ENCODE measurements at regions not wholly inside any gene's neighbourhood (a gene's known extent, or its start where the extent isn't known, plus 50 kb on each side); places are given as distances from the start of the nearest gene placed in this dataset.

DNA sequence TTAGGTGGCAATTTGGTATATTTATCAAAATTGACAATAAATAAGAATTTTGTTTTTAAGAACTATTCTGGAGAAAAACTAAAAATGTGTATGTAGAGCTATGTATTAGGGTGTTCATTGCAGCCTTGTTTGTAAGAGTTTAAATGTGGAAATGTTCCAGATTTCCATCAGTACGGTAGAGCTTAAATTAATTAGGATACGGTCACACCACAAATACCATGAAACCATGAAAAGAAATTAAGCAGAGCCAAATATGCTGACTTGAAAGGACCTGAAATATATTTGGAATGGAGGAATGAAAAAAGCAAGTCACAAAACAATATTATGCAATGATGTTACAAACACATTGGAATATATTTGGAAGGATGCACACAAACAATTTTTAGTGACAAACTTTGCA is 64.6 kb downstream of the ACTBL2 start:
- Histone ChIP-seq H3K27me3 (no peaks in the 10 kb centered on the region), H3K4me3 (no peak overlapping the region), H3K27ac (replicated peaks in 1 of 4) (no peak overlapping the region), H3K4me1 (no peaks in the 10 kb centered on the region), H3K36me3 (no peaks in the 10 kb centered on the region), H3K9me3 (no peaks in the 10 kb centered on the region)
- 89% methylated on average over 2 of the region's 2 CpGs for WGBS
- DNase-seq (ENCODE audit: extremely low spot score): no peak
- no peak for TF ChIP-seq POLR2A (IDR thresholded peaks at IDR 0.05; ENCODE audit: low read depth)
- TF ChIP-seq EP300 (IDR thresholded peaks at IDR 0.05): no peak
- no peak for TF ChIP-seq CTCF (IDR thresholded peaks at IDR 0.05)
- no peak for TF ChIP-seq POLR2AphosphoS5 (IDR thresholded peaks at IDR 0.05)
- intact Hi-C loops (cut with DNase I): no loop called here

DNA sequence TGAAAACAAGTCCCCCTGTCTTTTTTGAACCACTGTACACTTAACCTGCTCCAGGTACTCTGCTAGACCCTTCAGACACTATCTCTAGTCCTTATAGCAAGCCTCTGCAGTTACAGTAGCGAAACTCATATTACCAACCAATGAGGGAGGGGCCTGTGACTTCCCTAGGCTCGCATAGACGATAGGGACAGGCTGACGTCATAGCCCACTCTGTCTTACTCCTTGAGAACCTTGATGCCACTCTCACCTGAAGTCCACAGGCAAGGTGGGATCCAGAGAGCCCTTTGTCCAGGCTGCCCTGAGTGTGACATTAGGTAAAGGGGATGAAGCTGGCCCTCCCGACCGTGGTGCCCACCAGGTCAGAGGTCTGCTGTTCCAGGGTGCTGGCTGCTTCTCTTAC is 65.3 kb downstream of the ACTBL2 start:
- Histone ChIP-seq H3K4me1 (peaks cover 0 to 1% (median 0%) of the 10 kb centered on the region in 4 donors), H3K27me3 (no peaks in the 10 kb centered on the region), H3K9me3 (no peaks in the 10 kb centered on the region), H3K27ac (replicated peaks in 1 of 4) (no peak overlapping the region), H3K4me3 (no peak overlapping the region), H3K36me3 (no peaks in the 10 kb centered on the region)
- TF ChIP-seq EP300 (IDR thresholded peaks at IDR 0.05) (no peak), CTCF (IDR thresholded peaks at IDR 0.05) (no peak), POLR2AphosphoS5 (IDR thresholded peaks at IDR 0.05) (no peak), POLR2A (IDR thresholded peaks at IDR 0.05; ENCODE audit: low read depth) (no peak)
- intact Hi-C loops (cut with DNase I): no loop called here
- no peak for DNase-seq (ENCODE audit: extremely low spot score)
- WGBS: 87% methylated on average over 6 of the region's 6 CpGs

- no peak for DNase-seq (ENCODE audit: extremely low spot score)
- no peaks in the 10 kb centered on the region for H3K9me3 ChIP-seq
- no peaks in the 10 kb centered on the region for H3K36me3 ChIP-seq
- intact Hi-C loops (cut with DNase I): no loop called here
- 59% methylated on average over 4 of the region's 4 CpGs for WGBS
- peaks cover 0 to 9% (median under 1%) of the 10 kb centered on the region in 4 donors for H3K4me1 ChIP-seq
- no peak for TF ChIP-seq EP300 (IDR thresholded peaks at IDR 0.05)
- no peak for TF ChIP-seq POLR2AphosphoS5 (IDR thresholded peaks at IDR 0.05)
- no peak for TF ChIP-seq POLR2A (IDR thresholded peaks at IDR 0.05; ENCODE audit: low read depth)
- TF ChIP-seq CTCF (IDR thresholded peaks at IDR 0.05): no peak
- no peaks in the 10 kb centered on the region for H3K27me3 ChIP-seq
- H3K4me3 ChIP-seq: no peak overlapping the region
- no peak overlapping the region for H3K27ac ChIP-seq (replicated peaks in 1 of 4)
Observed at GRCh38 chr5:57416278-57416994, 66.2 kb downstream of the ACTBL2 start.

DNA sequence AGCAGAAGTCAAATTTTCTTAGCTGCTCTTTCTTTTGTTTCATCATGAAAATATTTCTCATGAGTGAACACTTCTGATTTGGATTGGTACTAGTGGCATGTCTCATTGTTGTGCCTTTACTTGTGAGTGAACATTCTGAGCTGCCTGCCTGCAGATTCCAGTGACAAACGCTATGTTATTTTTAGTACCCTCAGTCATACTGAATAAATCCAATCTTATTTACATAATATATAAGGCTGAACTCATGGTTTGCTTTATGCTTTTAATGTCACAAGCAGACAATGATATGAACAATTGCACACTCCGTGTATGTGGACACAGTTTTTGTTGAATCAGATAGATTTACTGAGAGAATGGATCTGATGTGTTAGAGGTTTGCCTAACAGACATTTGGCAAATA is 67.8 kb downstream of the ACTBL2 start:
- H3K4me1 ChIP-seq: peaks cover 0 to 23% (median 9%) of the 10 kb centered on the region in 4 donors
- WGBS: 76% methylated on average over 2 of the region's 2 CpGs
- no peak for DNase-seq (ENCODE audit: extremely low spot score)
- no peak overlapping the region for H3K27ac ChIP-seq (replicated peaks in 1 of 4)
- H3K4me3 ChIP-seq: no peak overlapping the region
- intact Hi-C loops (cut with DNase I): no loop called here
- H3K9me3 ChIP-seq: no peaks in the 10 kb centered on the region
- no peaks in the 10 kb centered on the region for H3K27me3 ChIP-seq
- H3K36me3 ChIP-seq: no peaks in the 10 kb centered on the region
- no peak for TF ChIP-seq CTCF (IDR thresholded peaks at IDR 0.05)
- TF ChIP-seq POLR2AphosphoS5 (IDR thresholded peaks at IDR 0.05): no peak
- no peak for TF ChIP-seq EP300 (IDR thresholded peaks at IDR 0.05)
- no peak for TF ChIP-seq POLR2A (IDR thresholded peaks at IDR 0.05; ENCODE audit: low read depth)

GRCh38 chr5:57414191-57414590 is 68.4 kb downstream of the ACTBL2 start:
- WGBS: 92% methylated on average over 3 of the region's 3 CpGs
- H3K4me1 ChIP-seq: peaks cover 1 to 30% (median 12%) of the 10 kb centered on the region in 4 donors

More at GRCh38 chr5:57414191-57414590, 68.4 kb downstream of the ACTBL2 start:
- Histone ChIP-seq H3K9me3 (no peaks in the 10 kb centered on the region), H3K27me3 (no peaks in the 10 kb centered on the region), H3K36me3 (no peaks in the 10 kb centered on the region), H3K27ac (replicated peaks in 1 of 4) (no peak overlapping the region), H3K4me3 (no peak overlapping the region)
- intact Hi-C loops (cut with DNase I): no loop called here
- DNase-seq (ENCODE audit: extremely low spot score): no peak
- no peak for TF ChIP-seq POLR2A (IDR thresholded peaks at IDR 0.05; ENCODE audit: low read depth)
- no peak for TF ChIP-seq EP300 (IDR thresholded peaks at IDR 0.05)
- TF ChIP-seq POLR2AphosphoS5 (IDR thresholded peaks at IDR 0.05): no peak
- TF ChIP-seq CTCF (IDR thresholded peaks at IDR 0.05): no peak
